Activated CD4-positive, alpha-beta T cell treated with anti-CD3 and anti-CD28 coated beads, Interleukin-2, amount 10 ng/mL, durations not matched to agents 7 days and 5 days (primary cell): ENCODE measurements at regions not wholly inside any gene's neighbourhood (a gene's known extent, or its start where the extent isn't known, plus 50 kb on each side); places are given as distances from the start of the nearest gene placed in this dataset.

ENCODE experiments used
- CTCF ChIA-PET: fragments of 350-600 bp; sonication (Branson Sonifier 250); formaldehyde crosslinking; loops from one replicate; lab custom pipeline; 2021; ENCODE audit warnings: antibody characterized with exemption; lab: Charles Lee
- POLR2A ChIA-PET: fragments of 350-600 bp; sonication (Branson Sonifier 250); formaldehyde crosslinking; loops from one replicate; lab custom pipeline; 2021; ENCODE audit warnings: antibody characterized with exemption; lab: Charles Lee
- DNase-seq: peaks from one replicate; pipeline ENCODE4 v3.0.0-alpha.2; 2020
- H3K27ac Mint-ChIP-seq: one replicate; pipeline ENCODE4 v1.8.0; 2021; ENCODE audit warnings: mild to moderate bottlenecking, moderate library complexity, mixed read lengths
- H3K27me3 Mint-ChIP-seq: one replicate; pipeline ENCODE4 v1.8.0; 2021; ENCODE audit warnings: mixed read lengths
- H3K36me3 Mint-ChIP-seq: one replicate; pipeline ENCODE4 v1.8.0; 2021; ENCODE audit warnings: low read depth, mixed read lengths
- H3K4me1 Mint-ChIP-seq: one replicate; pipeline ENCODE4 v1.8.0; 2021; ENCODE audit warnings: mixed read lengths
- H3K4me3 Mint-ChIP-seq: one replicate; pipeline ENCODE4 v1.8.0; 2021; ENCODE audit warnings: mild to moderate bottlenecking, moderate library complexity, mixed read lengths
- H3K9me3 Mint-ChIP-seq: one replicate; pipeline ENCODE4 v1.8.0; 2021; ENCODE audit warnings: mixed read lengths

GRCh38 chr2:136490100-136490499 is 275.2 kb upstream of the THSD7B start:
- Mint-ChIP-seq H3K27ac (no peak overlapping the region), H3K9me3 (no peaks in the 10 kb centered on the region), H3K27me3 (peaks cover 5% of the 10 kb centered on the region), H3K4me3 (no peak overlapping the region), H3K36me3 (no peaks in the 10 kb centered on the region), H3K4me1 (no peaks in the 10 kb centered on the region)
- no peak for DNase-seq
- POLR2A ChIA-PET: no interaction called here
- CTCF ChIA-PET: no interaction called here

GRCh38 chr2:136487421-136487820 is 277.9 kb upstream of the THSD7B start:
- H3K27ac Mint-ChIP-seq: no peak overlapping the region
- H3K4me3 Mint-ChIP-seq: no peak overlapping the region
- no peaks in the 10 kb centered on the region for H3K4me1 Mint-ChIP-seq
- ChIA-PET CTCF (no interaction called here), POLR2A (no interaction called here)
- H3K27me3 Mint-ChIP-seq: peaks cover 8% of the 10 kb centered on the region
- H3K36me3 Mint-ChIP-seq: no peaks in the 10 kb centered on the region
- DNase-seq: no peak
- no peaks in the 10 kb centered on the region for H3K9me3 Mint-ChIP-seq

GRCh38 chr2:136486115-136486514 is 279.2 kb upstream of the THSD7B start:
- Mint-ChIP-seq H3K4me1 (no peaks in the 10 kb centered on the region), H3K27ac (peak overlapping the region; percentile 10), H3K36me3 (no peaks in the 10 kb centered on the region), H3K9me3 (no peaks in the 10 kb centered on the region), H3K4me3 (no peak overlapping the region), H3K27me3 (peaks cover 2% of the 10 kb centered on the region)
- DNase-seq: no peak
- ChIA-PET POLR2A (no interaction called here), CTCF (no interaction called here)

GRCh38 chr2:136482966-136483365 is 282.4 kb upstream of the THSD7B start:
- no peaks in the 10 kb centered on the region for H3K4me1 Mint-ChIP-seq
- DNase-seq: no peak
- H3K27me3 Mint-ChIP-seq: peaks cover 5% of the 10 kb centered on the region
- POLR2A ChIA-PET: no interaction called here
- H3K9me3 Mint-ChIP-seq: no peaks in the 10 kb centered on the region
- H3K27ac Mint-ChIP-seq: no peak overlapping the region
- no peak overlapping the region for H3K4me3 Mint-ChIP-seq
- CTCF ChIA-PET: no interaction called here
- no peaks in the 10 kb centered on the region for H3K36me3 Mint-ChIP-seq

GRCh38 chr2:136482006-136482405 is 283.3 kb upstream of the THSD7B start:
- Mint-ChIP-seq H3K27ac (no peak overlapping the region), H3K4me3 (no peak overlapping the region), H3K9me3 (no peaks in the 10 kb centered on the region), H3K27me3 (peaks cover 7% of the 10 kb centered on the region), H3K4me1 (no peaks in the 10 kb centered on the region), H3K36me3 (no peaks in the 10 kb centered on the region)
- POLR2A ChIA-PET: no interaction called here
- no peak for DNase-seq
- CTCF ChIA-PET: no interaction called here

GRCh38 chr2:136479696-136480095 is 285.6 kb upstream of the THSD7B start:
- ChIA-PET POLR2A (no interaction called here), CTCF (no interaction called here)
- H3K27me3 Mint-ChIP-seq: peaks cover 6% of the 10 kb centered on the region
- H3K9me3 Mint-ChIP-seq: no peaks in the 10 kb centered on the region
- H3K4me3 Mint-ChIP-seq: no peak overlapping the region
- H3K27ac Mint-ChIP-seq: no peak overlapping the region
- no peaks in the 10 kb centered on the region for H3K4me1 Mint-ChIP-seq
- no peak for DNase-seq
- no peaks in the 10 kb centered on the region for H3K36me3 Mint-ChIP-seq

- Mint-ChIP-seq H3K36me3 (no peaks in the 10 kb centered on the region), H3K4me1 (no peaks in the 10 kb centered on the region), H3K27me3 (peaks cover 26% of the 10 kb centered on the region), H3K4me3 (no peak overlapping the region), H3K27ac (no peak overlapping the region), H3K9me3 (no peaks in the 10 kb centered on the region)
- CTCF ChIA-PET: no interaction called here
- no peak for DNase-seq
- POLR2A ChIA-PET: no interaction called here
Observed at GRCh38 chr2:136468799-136469369, 296.5 kb upstream of the THSD7B start.

GRCh38 chr2:136452528-136452927 is 312.8 kb upstream of the THSD7B start:
- ChIA-PET CTCF (no interaction called here), POLR2A (no interaction called here)
- H3K27me3 Mint-ChIP-seq: peaks cover 23% of the 10 kb centered on the region
- no peak overlapping the region for H3K4me3 Mint-ChIP-seq
- no peak overlapping the region for H3K27ac Mint-ChIP-seq
- no peaks in the 10 kb centered on the region for H3K4me1 Mint-ChIP-seq
- no peaks in the 10 kb centered on the region for H3K9me3 Mint-ChIP-seq
- no peak for DNase-seq
- H3K36me3 Mint-ChIP-seq: no peaks in the 10 kb centered on the region

- no peak for DNase-seq
- Mint-ChIP-seq H3K27ac (no peak overlapping the region), H3K9me3 (no peaks in the 10 kb centered on the region), H3K36me3 (no peaks in the 10 kb centered on the region), H3K27me3 (peaks cover 16% of the 10 kb centered on the region), H3K4me1 (no peaks in the 10 kb centered on the region), H3K4me3 (no peak overlapping the region)
- ChIA-PET POLR2A (no interaction called here), CTCF (no interaction called here)
Observed at GRCh38 chr2:136448986-136449780, 316.2 kb upstream of the THSD7B start.

GRCh38 chr2:136448432-136448831 is 316.9 kb upstream of the THSD7B start:
- Mint-ChIP-seq H3K9me3 (no peaks in the 10 kb centered on the region), H3K27ac (no peak overlapping the region), H3K4me1 (no peaks in the 10 kb centered on the region), H3K27me3 (peaks cover 15% of the 10 kb centered on the region), H3K36me3 (no peaks in the 10 kb centered on the region), H3K4me3 (no peak overlapping the region)
- no peak for DNase-seq
- ChIA-PET POLR2A (no interaction called here), CTCF (interaction anchor here (0.6 kb wide), 1 partner anchor 217 kb away, joined by 4 read pairs; no protein-coding TSS in a partner anchor)

GRCh38 chr2:136444323-136444722 is 321.0 kb upstream of the THSD7B start:
- H3K4me1 Mint-ChIP-seq: no peaks in the 10 kb centered on the region
- no peak for DNase-seq
- H3K27ac Mint-ChIP-seq: no peak overlapping the region
- CTCF ChIA-PET: interaction anchor here (1.0 kb wide), 1 partner anchor 14 kb away, joined by 3 read pairs; no protein-coding TSS in a partner anchor
- POLR2A ChIA-PET: no interaction called here
- H3K4me3 Mint-ChIP-seq: no peak overlapping the region
- H3K36me3 Mint-ChIP-seq: no peaks in the 10 kb centered on the region
- no peaks in the 10 kb centered on the region for H3K9me3 Mint-ChIP-seq
- peaks cover 6% of the 10 kb centered on the region for H3K27me3 Mint-ChIP-seq

- POLR2A ChIA-PET: no interaction called here
- Mint-ChIP-seq H3K27me3 (peaks cover 6% of the 10 kb centered on the region), H3K4me3 (no peak overlapping the region), H3K9me3 (no peaks in the 10 kb centered on the region), H3K4me1 (no peaks in the 10 kb centered on the region), H3K36me3 (no peaks in the 10 kb centered on the region), H3K27ac (no peak overlapping the region)
- DNase-seq: no peak
- CTCF ChIA-PET: interaction anchor here (1.0 kb wide), 1 partner anchor 15 kb away, joined by 3 read pairs; no protein-coding TSS in a partner anchor
Observed at GRCh38 chr2:136443661-136444060, 321.7 kb upstream of the THSD7B start.

- POLR2A ChIA-PET: no interaction called here
- Mint-ChIP-seq H3K27ac (no peak overlapping the region), H3K4me1 (no peaks in the 10 kb centered on the region)
Observed at GRCh38 chr2:136441979-136442714, 323.2 kb upstream of the THSD7B start.

More at GRCh38 chr2:136441979-136442714, 323.2 kb upstream of the THSD7B start:
- CTCF ChIA-PET: interaction anchor here (0.6 kb wide), 1 partner anchor 145 kb away, joined by 3 read pairs; no protein-coding TSS in a partner anchor
- no peak for DNase-seq
- Mint-ChIP-seq H3K27me3 (peaks cover 6% of the 10 kb centered on the region), H3K4me3 (no peak overlapping the region), H3K36me3 (no peaks in the 10 kb centered on the region), H3K9me3 (no peaks in the 10 kb centered on the region)
